Peyer's patch (tissue), 4 donors: ENCODE measurements at regions not wholly inside any gene's neighbourhood (a gene's known extent, or its start where the extent isn't known, plus 50 kb on each side); places are given as distances from the start of the nearest gene placed in this dataset.

Source experiments
- DNase-seq, 3 donors: peaks; one replicate each; pipeline ENCODE4 v3.0.0-alpha.2; 2017 to 2019
- H3K27ac ChIP-seq, 4 donors: fragments of 200-600 bp; sonication (generic); one replicate each; pipeline ENCODE4 v1.5.1; 2016 to 2019
- H3K27me3 ChIP-seq, 2 donors: fragments of 200-600 bp; sonication (generic); one replicate each; pipeline ENCODE4 v1.5.1; 2019
- H3K36me3 ChIP-seq, 3 donors: fragments of 200-600 bp; sonication (generic); one replicate each; pipeline ENCODE4 v1.5.1; 2016 to 2019
- H3K4me1 ChIP-seq, 4 donors: fragments of 200-600 bp; sonication (generic); one replicate each; pipeline ENCODE4 v1.5.1; 2016 to 2019
- H3K4me3 ChIP-seq, 4 donors: fragments of 200-600 bp; sonication (generic); 1 replicate in 3 of 4; 2 replicates in 1 of 4; pipeline ENCODE4 v1.5.1; 2016 to 2019; ENCODE audit warnings: mild to moderate bottlenecking in 1 of 4
- H3K9me3 ChIP-seq, 4 donors: fragments of 200-600 bp; sonication (generic); one replicate each; pipeline ENCODE4 v1.5.1; 2016 to 2019; ENCODE audit warnings: mild to moderate bottlenecking in 1 of 4
- CTCF ChIP-seq, 6 experiments: fragments of 450-650 bp in 4 of 6; fragments of 200-600 bp in 2 of 6; sonication (generic) in 1 of 6; IDR thresholded peaks; one replicate each; pipeline ENCODE4 v1.5.1; 2017 to 2019; ENCODE audit warnings: antibody characterized with exemption in 6 of 6, mild to moderate bottlenecking in 3 of 6, moderate library complexity in 1 of 6
- POLR2A ChIP-seq, 2 donors: fragments of 450-650 bp; IDR thresholded peaks; one replicate each; pipeline ENCODE4 v1.5.1; 2017; ENCODE audit warnings: antibody characterized with exemption in 2 of 2, mild to moderate bottlenecking in 2 of 2, moderate library complexity in 2 of 2

GRCh38 chr2:226573158-226573557 lies 226.5 kb downstream of the IRS1 start:
- Histone ChIP-seq H3K36me3 (no peaks in the 10 kb centered on the region), H3K27me3 (no peaks in the 10 kb centered on the region), H3K27ac (no peak overlapping the region), H3K9me3 (no peaks in the 10 kb centered on the region), H3K4me1 (no peaks in the 10 kb centered on the region), H3K4me3 (no peak overlapping the region)
- DNase-seq = no peak
- TF ChIP-seq CTCF (IDR thresholded peaks at IDR 0.05) = no peak
- no peak for TF ChIP-seq POLR2A (IDR thresholded peaks at IDR 0.05)

- Histone ChIP-seq H3K27ac (no peak overlapping the region), H3K4me1 (no peaks in the 10 kb centered on the region), H3K36me3 (no peaks in the 10 kb centered on the region), H3K4me3 (no peak overlapping the region), H3K27me3 (no peaks in the 10 kb centered on the region), H3K9me3 (no peaks in the 10 kb centered on the region)
- no peak for TF ChIP-seq CTCF (IDR thresholded peaks at IDR 0.05)
- TF ChIP-seq POLR2A (IDR thresholded peaks at IDR 0.05) = no peak
- no peak for DNase-seq
Measured at GRCh38 chr2:226564667-226565066, 235.0 kb downstream of the IRS1 start.

- H3K36me3 ChIP-seq = no peaks in the 10 kb centered on the region
- no peaks in the 10 kb centered on the region for H3K9me3 ChIP-seq
- DNase-seq = no peak
- H3K4me1 ChIP-seq = no peaks in the 10 kb centered on the region
- TF ChIP-seq POLR2A (IDR thresholded peaks at IDR 0.05) = no peak
- TF ChIP-seq CTCF (IDR thresholded peaks at IDR 0.05) = no peak
- H3K27me3 ChIP-seq = no peaks in the 10 kb centered on the region
- no peak overlapping the region for H3K27ac ChIP-seq
- H3K4me3 ChIP-seq = no peak overlapping the region
Measured at GRCh38 chr2:226561962-226562361, 237.7 kb downstream of the IRS1 start.

GRCh38 chr2:226560325-226560724 lies 239.3 kb downstream of the IRS1 start:
- Histone ChIP-seq H3K27ac (no peak overlapping the region), H3K27me3 (no peaks in the 10 kb centered on the region), H3K4me1 (no peaks in the 10 kb centered on the region), H3K9me3 (no peaks in the 10 kb centered on the region), H3K4me3 (no peak overlapping the region), H3K36me3 (no peaks in the 10 kb centered on the region)
- TF ChIP-seq POLR2A (IDR thresholded peaks at IDR 0.05) (no peak), CTCF (IDR thresholded peaks at IDR 0.05) (no peak)
- no peak for DNase-seq

DNA sequence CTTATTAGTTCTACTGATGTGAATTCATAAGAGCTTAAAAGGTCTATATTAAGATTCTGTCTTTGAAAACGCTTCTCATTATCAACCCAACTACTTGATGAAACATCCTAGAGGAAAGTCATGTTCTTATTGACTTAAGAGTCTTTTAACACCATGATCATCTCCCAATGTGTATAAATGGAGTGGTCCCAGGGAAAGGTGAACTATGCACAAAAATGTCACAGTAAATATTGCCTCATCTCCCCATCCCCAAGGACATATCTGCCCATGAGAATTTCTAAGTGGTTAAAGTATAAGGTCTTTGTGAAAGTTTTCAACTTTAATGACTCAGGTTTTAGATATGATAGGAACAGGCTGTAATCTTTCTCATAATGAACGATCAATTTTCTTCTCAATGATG lies 240.1 kb downstream of the IRS1 start:
- H3K36me3 ChIP-seq = no peaks in the 10 kb centered on the region
- no peak for TF ChIP-seq POLR2A (IDR thresholded peaks at IDR 0.05)
- TF ChIP-seq CTCF (IDR thresholded peaks at IDR 0.05) = no peak
- no peak overlapping the region for H3K4me3 ChIP-seq
- H3K9me3 ChIP-seq = no peaks in the 10 kb centered on the region
- no peaks in the 10 kb centered on the region for H3K27me3 ChIP-seq
- H3K27ac ChIP-seq = no peak overlapping the region
- H3K4me1 ChIP-seq = no peaks in the 10 kb centered on the region
- no peak for DNase-seq

DNA sequence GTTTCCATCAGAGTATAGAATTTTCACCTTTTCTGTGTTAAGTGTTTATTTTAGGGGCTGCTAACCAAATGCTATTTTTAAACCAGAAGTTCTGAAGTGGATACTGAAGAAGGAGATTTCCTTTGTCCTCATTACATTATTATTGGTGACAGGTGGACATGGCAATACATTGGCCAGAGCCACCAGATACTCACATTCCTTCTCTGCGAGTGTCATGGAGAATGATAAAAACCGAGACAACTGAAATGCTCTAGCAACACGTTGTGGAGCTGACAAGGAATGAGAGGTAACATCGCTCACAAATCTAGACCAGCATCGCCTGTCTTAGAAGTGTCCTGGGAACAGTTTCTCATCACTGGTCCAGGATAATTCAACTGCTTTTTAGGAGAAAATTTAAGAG lies 241.2 kb downstream of the IRS1 start:
- no peaks in the 10 kb centered on the region for H3K36me3 ChIP-seq
- no peak overlapping the region for H3K4me3 ChIP-seq
- no peak overlapping the region for H3K27ac ChIP-seq
- H3K27me3 ChIP-seq = no peaks in the 10 kb centered on the region
- no peaks in the 10 kb centered on the region for H3K9me3 ChIP-seq
- no peak for DNase-seq
- no peaks in the 10 kb centered on the region for H3K4me1 ChIP-seq
- TF ChIP-seq POLR2A (IDR thresholded peaks at IDR 0.05) (no peak), CTCF (IDR thresholded peaks at IDR 0.05) (no peak)
